ENCODE measurements at regions not wholly inside any gene's neighbourhood (a gene's known extent, or its start where the extent isn't known, plus 50 kb on each side); places are given as distances from the start of the nearest gene placed in this dataset.
A peak's percentile ranks its signal among the peaks of the same experiment; 100 is the strongest.

DNA sequence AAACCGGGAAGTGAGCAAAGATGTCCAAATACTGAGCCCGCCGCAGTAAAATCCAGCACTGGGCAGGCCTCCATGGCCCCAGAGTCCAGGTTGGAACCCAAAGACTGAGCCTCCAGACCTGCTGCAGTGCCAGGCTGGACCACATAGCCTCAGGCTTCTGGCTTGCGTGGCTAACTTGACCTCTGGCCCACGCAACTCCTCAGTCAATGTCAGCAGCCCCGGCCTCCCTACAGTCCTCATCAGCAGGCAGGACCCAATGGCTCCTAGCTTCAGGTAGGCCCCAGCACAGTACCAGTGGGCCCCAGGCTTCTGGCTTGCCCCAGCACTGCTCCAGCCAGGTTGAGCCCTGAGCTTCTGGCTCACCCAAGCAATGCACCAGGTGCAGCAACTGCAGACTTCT, 245.1 kb upstream of the AFDN start:
- Histone ChIP-seq H3K27ac (no peak overlapping the region), H3K36me3 (no peaks in the 10 kb centered on the region), H3K9me3 (peaks cover 0 to 14% (median 0%) of the 10 kb centered on the region in 3 donors), H3K4me1 (no peaks in the 10 kb centered on the region), H3K4me3 (no peak overlapping the region), H3K27me3 (no peaks in the 10 kb centered on the region)
- TF ChIP-seq, protein P1, sequence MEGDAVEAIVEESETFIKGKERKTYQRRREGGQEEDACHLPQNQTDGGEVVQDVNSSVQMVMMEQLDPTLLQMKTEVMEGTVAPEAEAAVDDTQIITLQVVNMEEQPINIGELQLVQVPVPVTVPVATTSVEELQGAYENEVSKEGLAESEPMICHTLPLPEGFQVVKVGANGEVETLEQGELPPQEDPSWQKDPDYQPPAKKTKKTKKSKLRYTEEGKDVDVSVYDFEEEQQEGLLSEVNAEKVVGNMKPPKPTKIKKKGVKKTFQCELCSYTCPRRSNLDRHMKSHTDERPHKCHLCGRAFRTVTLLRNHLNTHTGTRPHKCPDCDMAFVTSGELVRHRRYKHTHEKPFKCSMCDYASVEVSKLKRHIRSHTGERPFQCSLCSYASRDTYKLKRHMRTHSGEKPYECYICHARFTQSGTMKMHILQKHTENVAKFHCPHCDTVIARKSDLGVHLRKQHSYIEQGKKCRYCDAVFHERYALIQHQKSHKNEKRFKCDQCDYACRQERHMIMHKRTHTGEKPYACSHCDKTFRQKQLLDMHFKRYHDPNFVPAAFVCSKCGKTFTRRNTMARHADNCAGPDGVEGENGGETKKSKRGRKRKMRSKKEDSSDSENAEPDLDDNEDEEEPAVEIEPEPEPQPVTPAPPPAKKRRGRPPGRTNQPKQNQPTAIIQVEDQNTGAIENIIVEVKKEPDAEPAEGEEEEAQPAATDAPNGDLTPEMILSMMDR (IDR thresholded peaks at IDR 0.05): no peak
- intact Hi-C loops (cut with DNase I; ENCODE audit: low total_unique reads): no loop called here
- DNase-seq: no peak

DNA sequence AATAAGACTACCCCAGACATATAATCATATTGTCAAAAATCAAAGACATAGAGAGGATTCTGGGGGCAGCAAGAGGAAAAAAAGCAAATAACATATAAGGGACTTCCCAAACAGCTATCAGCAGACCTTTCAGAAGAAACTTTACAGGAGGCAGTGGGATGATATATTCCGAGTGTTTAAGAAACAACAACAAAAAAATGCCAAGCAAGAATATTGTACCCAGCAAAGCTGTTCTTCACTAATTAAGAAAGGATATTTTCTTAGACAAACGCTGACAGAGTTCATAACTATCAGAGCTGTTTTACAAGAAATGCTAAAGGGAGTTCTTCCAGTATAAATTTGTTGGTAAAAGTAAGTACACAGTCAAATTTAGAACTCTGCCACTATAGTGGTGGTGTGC, 243.3 kb upstream of the AFDN start:
- H3K27ac ChIP-seq: no peak overlapping the region
- H3K27me3 ChIP-seq: no peaks in the 10 kb centered on the region
- no peaks in the 10 kb centered on the region for H3K36me3 ChIP-seq
- H3K4me1 ChIP-seq: peaks cover 0 to 9% (median 0%) of the 10 kb centered on the region in 4 donors
- intact Hi-C loops (cut with DNase I; ENCODE audit: low total_unique reads): no loop called here
- TF ChIP-seq, protein P1 (IDR thresholded peaks at IDR 0.05): no peak
- H3K4me3 ChIP-seq: no peak overlapping the region
- DNase-seq: no peak
- H3K9me3 ChIP-seq: peaks cover 0 to 14% (median 0%) of the 10 kb centered on the region in 3 donors

DNA sequence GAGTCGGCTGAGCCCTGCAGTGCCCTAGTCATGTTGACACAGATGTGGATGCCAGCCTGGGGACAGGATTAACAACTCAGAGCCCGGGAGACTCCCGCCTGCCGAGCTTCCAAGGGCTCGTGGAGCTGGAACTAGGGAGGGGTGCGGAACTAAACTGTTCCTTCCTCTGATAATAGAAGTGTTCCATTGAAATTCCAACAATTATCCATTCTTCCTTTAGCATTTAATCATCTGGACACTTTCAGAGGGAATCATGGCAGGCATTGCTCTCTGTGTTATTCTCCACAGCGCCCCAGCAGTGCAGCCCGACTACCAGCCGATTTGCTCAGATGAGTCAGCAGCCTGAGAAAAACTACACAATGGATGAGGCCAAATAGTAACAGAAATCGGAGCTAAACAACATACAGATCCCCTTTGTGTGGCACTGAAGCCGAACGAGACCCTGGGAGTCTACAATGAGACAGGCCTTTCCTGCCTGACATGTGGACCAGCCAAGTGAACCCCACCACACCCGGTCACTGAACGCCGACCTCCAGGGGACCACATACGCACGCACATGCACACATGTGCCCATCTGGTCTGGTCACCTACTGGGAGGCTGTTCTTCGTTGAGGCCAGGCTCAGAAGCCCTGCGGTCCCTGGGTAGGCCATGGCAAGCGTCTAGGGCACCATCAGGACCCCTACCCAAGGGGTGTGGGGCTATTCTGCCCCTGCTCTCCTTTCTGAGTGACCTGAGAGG, 238.4 kb upstream of the AFDN start:
- Histone ChIP-seq H3K27ac (peak overlapping the region; percentile 13 to 24), H3K36me3 (no peaks in the 10 kb centered on the region), H3K9me3 (peaks cover 0 to 4% (median 0%) of the 10 kb centered on the region in 3 donors), H3K4me1 (peaks cover 0 to 23% (median 0%) of the 10 kb centered on the region in 4 donors), H3K27me3 (no peaks in the 10 kb centered on the region), H3K4me3 (no peak overlapping the region)
- intact Hi-C loops (cut with DNase I; ENCODE audit: low total_unique reads): no loop called here
- TF ChIP-seq, protein P1 (IDR thresholded peaks at IDR 0.05): no peak
- DNase-seq: no peak

DNA sequence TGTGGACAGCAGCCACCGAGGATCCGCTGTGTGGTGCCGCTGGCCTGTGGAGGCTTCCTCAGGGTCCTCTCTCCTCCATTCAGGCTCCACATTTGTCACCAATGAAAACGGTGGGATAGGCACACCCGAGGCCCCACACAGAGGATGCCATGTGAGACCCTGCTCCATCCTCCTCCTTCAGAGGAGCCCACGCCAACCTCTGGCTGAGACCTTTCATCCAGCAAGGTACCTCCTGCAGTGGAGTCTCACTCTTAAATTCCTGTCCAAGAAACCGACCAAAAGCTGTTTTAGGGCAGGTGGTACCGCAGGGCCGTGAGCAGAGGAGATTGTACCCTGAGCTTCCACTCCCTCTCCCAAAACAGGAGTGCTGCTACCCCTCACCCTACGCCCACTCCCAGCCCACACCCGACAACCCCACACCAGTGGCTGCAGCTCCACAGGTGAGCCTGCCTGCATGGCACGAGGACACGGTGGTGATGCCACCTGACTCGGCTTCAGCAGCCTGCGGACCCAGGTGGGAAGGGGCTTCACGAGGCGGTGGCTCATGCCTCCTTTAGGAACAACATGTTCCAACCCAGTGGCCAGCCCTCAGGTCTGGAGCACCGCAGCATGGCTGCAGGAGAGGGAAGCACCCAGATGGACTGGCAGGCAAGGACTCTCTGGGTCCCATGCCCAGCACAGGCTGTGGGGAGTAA, 237.6 kb upstream of the AFDN start:
- Histone ChIP-seq H3K4me1 (peaks cover 0 to 23% (median 0%) of the 10 kb centered on the region in 4 donors), H3K9me3 (no peaks in the 10 kb centered on the region), H3K27ac (no peak overlapping the region), H3K4me3 (no peak overlapping the region), H3K36me3 (no peaks in the 10 kb centered on the region), H3K27me3 (no peaks in the 10 kb centered on the region)
- DNase-seq: no peak
- intact Hi-C loops (cut with DNase I; ENCODE audit: low total_unique reads): no loop called here
- TF ChIP-seq, protein P1 (IDR thresholded peaks at IDR 0.05): no peak

GRCh38 chr6:167589615-167589940, 237.1 kb upstream of the AFDN start:
- DNase-seq: no peak
- no peaks in the 10 kb centered on the region for H3K9me3 ChIP-seq
- no peaks in the 10 kb centered on the region for H3K36me3 ChIP-seq
- peaks cover 0 to 23% (median 0%) of the 10 kb centered on the region in 4 donors for H3K4me1 ChIP-seq
- H3K27me3 ChIP-seq: no peaks in the 10 kb centered on the region
- H3K4me3 ChIP-seq: no peak overlapping the region
- no peak overlapping the region for H3K27ac ChIP-seq
- intact Hi-C loops (cut with DNase I; ENCODE audit: low total_unique reads): no loop called here
- TF ChIP-seq, protein P1 (IDR thresholded peaks at IDR 0.05): no peak
